NB4 (cell line): ENCODE measurements at regions not wholly inside any gene's neighbourhood (a gene's known extent, or its start where the extent isn't known, plus 50 kb on each side); places are given as distances from the start of the nearest gene placed in this dataset.

ENCODE experiments used
- MYC ChIP-seq: IDR thresholded peaks from 2 replicates; pipeline ENCODE4 v1.6.1; 2011; ENCODE audit warnings: low read depth, low read length
- POLR2A ChIP-seq: IDR thresholded peaks from 2 replicates; pipeline ENCODE4 v1.6.1; 2011; ENCODE audit warnings: mild to moderate bottlenecking; ENCODE audit not compliant: insufficient read length; ENCODE audit errors: extremely low read depth
- TF ChIP-seq, protein P1 (sequence below): IDR thresholded peaks from one replicate; pipeline ENCODE4 v1.5.1; 2012; ENCODE audit warnings: low read depth, low read length
- TF ChIP-seq, protein P2 (sequence below): IDR thresholded peaks from 2 replicates; pipeline ENCODE4 v1.6.1; 2011; ENCODE audit warnings: low read depth, low read length

- TF ChIP-seq POLR2A (no peak), MYC (no peak)
- TF ChIP-seq, protein P1, sequence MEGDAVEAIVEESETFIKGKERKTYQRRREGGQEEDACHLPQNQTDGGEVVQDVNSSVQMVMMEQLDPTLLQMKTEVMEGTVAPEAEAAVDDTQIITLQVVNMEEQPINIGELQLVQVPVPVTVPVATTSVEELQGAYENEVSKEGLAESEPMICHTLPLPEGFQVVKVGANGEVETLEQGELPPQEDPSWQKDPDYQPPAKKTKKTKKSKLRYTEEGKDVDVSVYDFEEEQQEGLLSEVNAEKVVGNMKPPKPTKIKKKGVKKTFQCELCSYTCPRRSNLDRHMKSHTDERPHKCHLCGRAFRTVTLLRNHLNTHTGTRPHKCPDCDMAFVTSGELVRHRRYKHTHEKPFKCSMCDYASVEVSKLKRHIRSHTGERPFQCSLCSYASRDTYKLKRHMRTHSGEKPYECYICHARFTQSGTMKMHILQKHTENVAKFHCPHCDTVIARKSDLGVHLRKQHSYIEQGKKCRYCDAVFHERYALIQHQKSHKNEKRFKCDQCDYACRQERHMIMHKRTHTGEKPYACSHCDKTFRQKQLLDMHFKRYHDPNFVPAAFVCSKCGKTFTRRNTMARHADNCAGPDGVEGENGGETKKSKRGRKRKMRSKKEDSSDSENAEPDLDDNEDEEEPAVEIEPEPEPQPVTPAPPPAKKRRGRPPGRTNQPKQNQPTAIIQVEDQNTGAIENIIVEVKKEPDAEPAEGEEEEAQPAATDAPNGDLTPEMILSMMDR = no peak
- TF ChIP-seq, protein P2, sequence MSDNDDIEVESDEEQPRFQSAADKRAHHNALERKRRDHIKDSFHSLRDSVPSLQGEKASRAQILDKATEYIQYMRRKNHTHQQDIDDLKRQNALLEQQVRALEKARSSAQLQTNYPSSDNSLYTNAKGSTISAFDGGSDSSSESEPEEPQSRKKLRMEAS = no peak
Observed at GRCh38 chr12:96136725-96137378, 57.3 kb upstream of the ELK3 start.
